Lower leg skin (tissue), 3 donors: ENCODE measurements at regions not wholly inside any gene's neighbourhood (a gene's known extent, or its start where the extent isn't known, plus 50 kb on each side); places are given as distances from the start of the nearest gene placed in this dataset.

Source experiments
- CTCF ChIP-seq, 3 donors: fragments of 450-650 bp; IDR thresholded peaks; one replicate each; pipeline ENCODE4 v1.5.1; 2016; ENCODE audit warnings: antibody characterized with exemption in 3 of 3, mild to moderate bottlenecking in 3 of 3, moderate library complexity in 2 of 3
- POLR2A ChIP-seq, 2 donors: fragments of 450-650 bp; IDR thresholded peaks; one replicate each; pipeline ENCODE4 v1.6.1; 2016 to 2017; ENCODE audit warnings: antibody characterized with exemption in 2 of 2, mild to moderate bottlenecking in 1 of 2, moderate library complexity in 1 of 2

GRCh38 chr11:41779401-41779960 is 320.0 kb upstream of the LRRC4C start:
- no peak for TF ChIP-seq CTCF (IDR thresholded peaks at IDR 0.05)
- no peak for TF ChIP-seq POLR2A (IDR thresholded peaks at IDR 0.05)
